ENCODE measurements at regions not wholly inside any gene's neighbourhood (a gene's known extent, or its start where the extent isn't known, plus 50 kb on each side); places are given as distances from the start of the nearest gene placed in this dataset.

GRCh38 chr9:12448246-12448645, 244.9 kb upstream of the TYRP1 start:
- no peak for TF ChIP-seq CTCF (IDR thresholded peaks at IDR 0.05; ENCODE audit: low read depth, low read length)
- DNase-seq (ENCODE audit: low read depth in 1 of 2, low spot score in 1 of 2): no peak
- no peaks in the 10 kb centered on the region for H3K36me3 ChIP-seq
- no peak overlapping the region for H3K27ac ChIP-seq
- H3K27me3 ChIP-seq: no peaks in the 10 kb centered on the region
- no peaks in the 10 kb centered on the region for H3K9me3 ChIP-seq (ENCODE audit: low read depth)
- H3K4me1 ChIP-seq (ENCODE audit: low read depth): no peaks in the 10 kb centered on the region
- H3K4me3 ChIP-seq: no peak overlapping the region

GRCh38 chr9:12457237-12457636, 235.9 kb upstream of the TYRP1 start:
- DNase-seq (ENCODE audit: low read depth in 1 of 2, low spot score in 1 of 2): no peak
- H3K27me3 ChIP-seq: no peaks in the 10 kb centered on the region
- H3K27ac ChIP-seq: no peak overlapping the region
- no peaks in the 10 kb centered on the region for H3K9me3 ChIP-seq (ENCODE audit: low read depth)
- no peaks in the 10 kb centered on the region for H3K36me3 ChIP-seq
- no peak for TF ChIP-seq CTCF (IDR thresholded peaks at IDR 0.05; ENCODE audit: low read depth, low read length)
- no peaks in the 10 kb centered on the region for H3K4me1 ChIP-seq (ENCODE audit: low read depth)
- H3K4me3 ChIP-seq: no peak overlapping the region

GRCh38 chr9:12461763-12462460, 231.3 kb upstream of the TYRP1 start:
- Histone ChIP-seq H3K27ac (no peak overlapping the region), H3K9me3 (ENCODE audit: low read depth) (no peaks in the 10 kb centered on the region), H3K4me1 (ENCODE audit: low read depth) (peaks cover 20% of the 10 kb centered on the region), H3K27me3 (no peaks in the 10 kb centered on the region), H3K36me3 (no peaks in the 10 kb centered on the region), H3K4me3 (no peak overlapping the region)
- DNase-seq (ENCODE audit: low read depth in 1 of 2, low spot score in 1 of 2): no peak
- no peak for TF ChIP-seq CTCF (IDR thresholded peaks at IDR 0.05; ENCODE audit: low read depth, low read length)

GRCh38 chr9:12462861-12463260, 230.3 kb upstream of the TYRP1 start:
- no peak for DNase-seq (ENCODE audit: low read depth in 1 of 2, low spot score in 1 of 2)
- no peak for TF ChIP-seq CTCF (IDR thresholded peaks at IDR 0.05; ENCODE audit: low read depth, low read length)
- Histone ChIP-seq H3K4me1 (ENCODE audit: low read depth) (peaks cover 20% of the 10 kb centered on the region), H3K4me3 (no peak overlapping the region), H3K27ac (no peak overlapping the region), H3K27me3 (no peaks in the 10 kb centered on the region), H3K9me3 (ENCODE audit: low read depth) (no peaks in the 10 kb centered on the region), H3K36me3 (no peaks in the 10 kb centered on the region)

GRCh38 chr9:12463641-12464040, 229.5 kb upstream of the TYRP1 start:
- Histone ChIP-seq H3K27me3 (no peaks in the 10 kb centered on the region), H3K27ac (no peak overlapping the region), H3K4me1 (ENCODE audit: low read depth) (peaks cover 20% of the 10 kb centered on the region), H3K36me3 (no peaks in the 10 kb centered on the region), H3K4me3 (no peak overlapping the region), H3K9me3 (ENCODE audit: low read depth) (no peaks in the 10 kb centered on the region)
- no peak for TF ChIP-seq CTCF (IDR thresholded peaks at IDR 0.05; ENCODE audit: low read depth, low read length)
- DNase-seq (ENCODE audit: low read depth in 1 of 2, low spot score in 1 of 2): no peak
